GM23338 (cell line): ENCODE measurements at regions not wholly inside any gene's neighbourhood (a gene's known extent, or its start where the extent isn't known, plus 50 kb on each side); places are given as distances from the start of the nearest gene placed in this dataset.

ENCODE experiments used
- ATAC-seq: fragments of 200-7000 bp; cut with Tn5 transposase; 3 replicates; pipeline ENCODE4 v1.9.1; 2020
- DNase-seq: peaks from one replicate; pipeline ENCODE4 v3.0.0-alpha.2; 2015; ENCODE audit warnings: low spot score
- H2AFZ ChIP-seq: fragments of 200-600 bp; sonication (generic); 2 replicates; pipeline ENCODE4 v1.8.0; 2016; ENCODE audit warnings: antibody characterized with exemption, mild to moderate bottlenecking, moderate library complexity
- H3F3A ChIP-seq: fragments of 200-600 bp; sonication (generic); replicated peaks from 2 replicates; pipeline ENCODE4 v1.8.0; 2017; ENCODE audit warnings: antibody characterized with exemption, mixed run types, low read depth
- H3K27ac ChIP-seq: fragments of 200-600 bp; sonication (generic); 2 replicates; pipeline ENCODE4 v1.6.1; 2016; ENCODE audit warnings: low read depth
- H3K27me3 ChIP-seq: fragments of 200-600 bp; sonication (generic); 2 replicates; pipeline ENCODE4 v1.8.0; 2016; ENCODE audit warnings: mild to moderate bottlenecking, mixed run types, moderate library complexity; ENCODE audit not compliant: insufficient read depth
- H3K36me3 ChIP-seq: fragments of 200-600 bp; sonication (generic); 2 replicates; pipeline ENCODE4 v1.8.0; 2016; ENCODE audit warnings: mild to moderate bottlenecking; ENCODE audit not compliant: insufficient read depth
- H3K4me1 ChIP-seq: fragments of 200-600 bp; sonication (generic); 2 replicates; pipeline ENCODE4 v1.8.0; 2016; ENCODE audit warnings: mild to moderate bottlenecking, moderate library complexity; ENCODE audit not compliant: insufficient read depth
- H3K4me2 ChIP-seq: fragments of 200-600 bp; sonication (generic); 2 replicates; pipeline ENCODE4 v1.7.1; 2017; ENCODE audit warnings: mixed run types
- H3K4me3 ChIP-seq: fragments of 200-600 bp; sonication (generic); 2 replicates; pipeline ENCODE4 v1.6.1; 2016; ENCODE audit warnings: mixed run types
- H3K79me2 ChIP-seq: fragments of 200-600 bp; sonication (generic); replicated peaks from 2 replicates; pipeline ENCODE4 v1.8.0; 2017; ENCODE audit warnings: mild to moderate bottlenecking; ENCODE audit not compliant: insufficient read depth
- H3K9me2 ChIP-seq: fragments of 200-600 bp; sonication (generic); 2 replicates; pipeline ENCODE4 v1.8.0; 2017; ENCODE audit not compliant: insufficient read depth
- H4K20me1 ChIP-seq: fragments of 200-600 bp; sonication (generic); replicated peaks from 2 replicates; pipeline ENCODE4 v1.8.0; 2017; ENCODE audit warnings: mild to moderate bottlenecking; ENCODE audit not compliant: insufficient read depth
- H3K27ac Mint-ChIP-seq: 2 replicates; pipeline ENCODE4 v1.8.0; 2020; ENCODE audit warnings: inconsistent platforms, mild to moderate bottlenecking, moderate library complexity, mixed read lengths
- H3K27me3 Mint-ChIP-seq: 3 replicates; pipeline ENCODE4 v1.8.0; 2022; ENCODE audit warnings: low read depth, mild to moderate bottlenecking, moderate library complexity, mixed read lengths, inconsistent platforms; ENCODE audit not compliant: insufficient read depth, poor library complexity
- H3K36me3 Mint-ChIP-seq: 3 replicates; pipeline ENCODE4 v1.8.0; 2021; ENCODE audit warnings: low read depth, mild to moderate bottlenecking, inconsistent platforms, moderate library complexity, mixed read lengths
- H3K4me1 Mint-ChIP-seq: 3 replicates; pipeline ENCODE4 v1.8.0; 2020; ENCODE audit warnings: mild to moderate bottlenecking, inconsistent platforms, mixed read lengths
- H3K4me3 Mint-ChIP-seq: 3 replicates; pipeline ENCODE4 v1.8.0; 2021; ENCODE audit warnings: moderate library complexity, mild to moderate bottlenecking, inconsistent platforms, mixed read lengths
- H3K9me3 Mint-ChIP-seq: 3 replicates; pipeline ENCODE4 v1.8.0; 2020; ENCODE audit warnings: moderate library complexity, mild to moderate bottlenecking, inconsistent platforms, mixed read lengths
- ZNF331 ChIP-seq: fragments of 250-450 bp; sonication (Bioruptor Pico); IDR thresholded peaks from 2 replicates; pipeline ENCODE4 v1.5.0; 2020; ENCODE audit warnings: low read depth, mild to moderate bottlenecking, moderate library complexity
- TF ChIP-seq, protein P1 (sequence below): fragments of 250-450 bp; sonication (Bioruptor Pico); IDR thresholded peaks from 2 replicates; pipeline ENCODE4 v1.5.0; 2020; ENCODE audit warnings: mild to moderate bottlenecking, moderate library complexity
- TF ChIP-seq, protein P2 (sequence below), 2 experiments: fragments of 200-600 bp in 1 of 2; sonication (generic) in 1 of 2; conservative IDR thresholded peaks; 2 replicates each; pipeline versions ENCODE4 v1.5.1 to v1.6.1; 2016 to 2017; ENCODE audit warnings: antibody characterized with exemption in 2 of 2, low read depth in 2 of 2, mild to moderate bottlenecking in 2 of 2, moderate library complexity in 1 of 2

DNA sequence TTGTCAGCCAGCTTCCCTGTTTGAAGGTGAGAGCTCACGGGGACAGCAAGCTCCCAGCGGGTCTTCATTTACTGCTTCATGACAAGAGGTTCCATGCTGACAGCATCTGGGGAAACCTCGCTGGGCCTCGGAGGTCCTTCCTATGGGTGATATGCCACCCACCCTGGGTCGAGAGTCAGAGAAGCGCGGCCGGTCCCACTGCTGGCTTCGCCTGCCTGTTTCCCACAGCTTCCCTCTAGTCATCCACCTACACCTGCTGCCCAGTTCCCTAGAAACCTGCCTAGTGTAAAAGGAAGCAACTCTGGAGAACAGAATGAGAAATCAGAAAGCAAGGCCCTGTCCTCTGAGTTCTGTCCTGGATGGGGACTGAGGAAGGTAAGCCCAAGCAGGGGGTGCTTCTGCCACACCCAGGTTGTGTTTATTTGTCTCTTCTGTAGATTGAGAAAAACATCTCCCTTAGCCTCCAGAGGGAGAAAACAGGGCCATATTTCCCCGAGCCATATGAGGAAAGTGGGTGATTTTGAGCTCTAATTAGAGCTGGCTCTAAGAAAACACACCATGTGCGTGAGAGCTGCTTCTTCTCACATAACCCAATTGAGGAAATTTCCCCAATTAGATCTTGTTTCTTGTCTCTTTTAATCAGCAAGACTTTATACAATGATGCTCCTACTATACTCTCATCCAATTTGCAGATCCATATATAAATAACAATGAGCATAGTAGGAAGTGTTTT lies 504.3 kb downstream of the IRS2 start:
- peaks cover 3% of the 10 kb centered on the region for H3K27me3 Mint-ChIP-seq
- no peak overlapping the region for H3K4me3 ChIP-seq
- H3K4me1 Mint-ChIP-seq: no peaks in the 10 kb centered on the region
- peaks cover 3% of the 10 kb centered on the region; the same call in 1 of the 3 replicates for H3K9me3 Mint-ChIP-seq
- no peak overlapping the region for H3K4me3 Mint-ChIP-seq
- H3F3A ChIP-seq: no peaks in the 10 kb centered on the region
- H3K36me3 ChIP-seq: no peaks in the 10 kb centered on the region
- no peaks in the 10 kb centered on the region for H4K20me1 ChIP-seq
- H3K36me3 Mint-ChIP-seq: no peaks in the 10 kb centered on the region; the same call in 2 of the 3 replicates
- no peak overlapping the region for H3K4me2 ChIP-seq
- no peak overlapping the region for H3K27ac Mint-ChIP-seq
- peak overlapping the region; percentile 5; the same call in 1 of the 2 replicates for H2AFZ ChIP-seq
- no peaks in the 10 kb centered on the region for H3K4me1 ChIP-seq
- H3K79me2 ChIP-seq: no peaks in the 10 kb centered on the region
- no peaks in the 10 kb centered on the region for H3K27me3 ChIP-seq
- TF ChIP-seq, protein P1, sequence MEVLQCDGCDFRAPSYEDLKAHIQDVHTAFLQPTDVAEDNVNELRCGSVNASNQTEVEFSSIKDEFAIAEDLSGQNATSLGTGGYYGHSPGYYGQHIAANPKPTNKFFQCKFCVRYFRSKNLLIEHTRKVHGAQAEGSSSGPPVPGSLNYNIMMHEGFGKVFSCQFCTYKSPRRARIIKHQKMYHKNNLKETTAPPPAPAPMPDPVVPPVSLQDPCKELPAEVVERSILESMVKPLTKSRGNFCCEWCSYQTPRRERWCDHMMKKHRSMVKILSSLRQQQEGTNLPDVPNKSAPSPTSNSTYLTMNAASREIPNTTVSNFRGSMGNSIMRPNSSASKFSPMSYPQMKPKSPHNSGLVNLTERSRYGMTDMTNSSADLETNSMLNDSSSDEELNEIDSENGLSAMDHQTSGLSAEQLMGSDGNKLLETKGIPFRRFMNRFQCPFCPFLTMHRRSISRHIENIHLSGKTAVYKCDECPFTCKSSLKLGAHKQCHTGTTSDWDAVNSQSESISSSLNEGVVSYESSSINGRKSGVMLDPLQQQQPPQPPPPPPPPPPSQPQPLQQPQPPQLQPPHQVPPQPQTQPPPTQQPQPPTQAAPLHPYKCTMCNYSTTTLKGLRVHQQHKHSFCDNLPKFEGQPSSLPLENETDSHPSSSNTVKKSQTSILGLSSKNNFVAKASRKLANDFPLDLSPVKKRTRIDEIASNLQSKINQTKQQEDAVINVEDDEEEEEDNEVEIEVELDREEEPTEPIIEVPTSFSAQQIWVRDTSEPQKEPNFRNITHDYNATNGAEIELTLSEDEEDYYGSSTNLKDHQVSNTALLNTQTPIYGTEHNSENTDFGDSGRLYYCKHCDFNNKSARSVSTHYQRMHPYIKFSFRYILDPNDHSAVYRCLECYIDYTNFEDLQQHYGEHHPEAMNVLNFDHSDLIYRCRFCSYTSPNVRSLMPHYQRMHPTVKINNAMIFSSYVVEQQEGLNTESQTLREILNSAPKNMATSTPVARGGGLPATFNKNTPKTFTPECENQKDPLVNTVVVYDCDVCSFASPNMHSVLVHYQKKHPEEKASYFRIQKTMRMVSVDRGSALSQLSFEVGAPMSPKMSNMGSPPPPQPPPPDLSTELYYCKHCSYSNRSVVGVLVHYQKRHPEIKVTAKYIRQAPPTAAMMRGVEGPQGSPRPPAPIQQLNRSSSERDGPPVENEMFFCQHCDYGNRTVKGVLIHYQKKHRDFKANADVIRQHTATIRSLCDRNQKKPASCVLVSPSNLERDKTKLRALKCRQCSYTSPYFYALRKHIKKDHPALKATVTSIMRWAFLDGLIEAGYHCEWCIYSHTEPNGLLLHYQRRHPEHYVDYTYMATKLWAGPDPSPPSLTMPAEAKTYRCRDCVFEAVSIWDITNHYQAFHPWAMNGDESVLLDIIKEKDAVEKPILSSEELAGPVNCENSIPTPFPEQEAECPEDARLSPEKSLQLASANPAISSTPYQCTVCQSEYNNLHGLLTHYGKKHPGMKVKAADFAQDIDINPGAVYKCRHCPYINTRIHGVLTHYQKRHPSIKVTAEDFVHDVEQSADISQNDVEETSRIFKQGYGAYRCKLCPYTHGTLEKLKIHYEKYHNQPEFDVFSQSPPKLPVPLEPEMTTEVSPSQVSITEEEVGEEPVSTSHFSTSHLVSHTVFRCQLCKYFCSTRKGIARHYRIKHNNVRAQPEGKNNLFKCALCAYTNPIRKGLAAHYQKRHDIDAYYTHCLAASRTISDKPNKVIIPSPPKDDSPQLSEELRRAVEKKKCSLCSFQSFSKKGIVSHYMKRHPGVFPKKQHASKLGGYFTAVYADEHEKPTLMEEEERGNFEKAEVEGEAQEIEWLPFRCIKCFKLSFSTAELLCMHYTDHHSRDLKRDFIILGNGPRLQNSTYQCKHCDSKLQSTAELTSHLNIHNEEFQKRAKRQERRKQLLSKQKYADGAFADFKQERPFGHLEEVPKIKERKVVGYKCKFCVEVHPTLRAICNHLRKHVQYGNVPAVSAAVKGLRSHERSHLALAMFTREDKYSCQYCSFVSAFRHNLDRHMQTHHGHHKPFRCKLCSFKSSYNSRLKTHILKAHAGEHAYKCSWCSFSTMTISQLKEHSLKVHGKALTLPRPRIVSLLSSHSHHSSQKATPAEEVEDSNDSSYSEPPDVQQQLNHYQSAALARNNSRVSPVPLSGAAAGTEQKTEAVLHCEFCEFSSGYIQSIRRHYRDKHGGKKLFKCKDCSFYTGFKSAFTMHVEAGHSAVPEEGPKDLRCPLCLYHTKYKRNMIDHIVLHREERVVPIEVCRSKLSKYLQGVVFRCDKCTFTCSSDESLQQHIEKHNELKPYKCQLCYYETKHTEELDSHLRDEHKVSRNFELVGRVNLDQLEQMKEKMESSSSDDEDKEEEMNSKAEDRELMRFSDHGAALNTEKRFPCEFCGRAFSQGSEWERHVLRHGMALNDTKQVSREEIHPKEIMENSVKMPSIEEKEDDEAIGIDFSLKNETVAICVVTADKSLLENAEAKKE: no peak
- TF ChIP-seq, protein P2, sequence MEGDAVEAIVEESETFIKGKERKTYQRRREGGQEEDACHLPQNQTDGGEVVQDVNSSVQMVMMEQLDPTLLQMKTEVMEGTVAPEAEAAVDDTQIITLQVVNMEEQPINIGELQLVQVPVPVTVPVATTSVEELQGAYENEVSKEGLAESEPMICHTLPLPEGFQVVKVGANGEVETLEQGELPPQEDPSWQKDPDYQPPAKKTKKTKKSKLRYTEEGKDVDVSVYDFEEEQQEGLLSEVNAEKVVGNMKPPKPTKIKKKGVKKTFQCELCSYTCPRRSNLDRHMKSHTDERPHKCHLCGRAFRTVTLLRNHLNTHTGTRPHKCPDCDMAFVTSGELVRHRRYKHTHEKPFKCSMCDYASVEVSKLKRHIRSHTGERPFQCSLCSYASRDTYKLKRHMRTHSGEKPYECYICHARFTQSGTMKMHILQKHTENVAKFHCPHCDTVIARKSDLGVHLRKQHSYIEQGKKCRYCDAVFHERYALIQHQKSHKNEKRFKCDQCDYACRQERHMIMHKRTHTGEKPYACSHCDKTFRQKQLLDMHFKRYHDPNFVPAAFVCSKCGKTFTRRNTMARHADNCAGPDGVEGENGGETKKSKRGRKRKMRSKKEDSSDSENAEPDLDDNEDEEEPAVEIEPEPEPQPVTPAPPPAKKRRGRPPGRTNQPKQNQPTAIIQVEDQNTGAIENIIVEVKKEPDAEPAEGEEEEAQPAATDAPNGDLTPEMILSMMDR (conservative IDR thresholded peaks at IDR 0.05; ENCODE audit: low read depth in 2 of 2): no peak
- no peak for TF ChIP-seq ZNF331 (CRISPR knock-in tag)
- peaks cover 21% of the 10 kb centered on the region; the same call in 1 of the 2 replicates for H3K9me2 ChIP-seq
- ATAC-seq (no peak), DNase-seq (no peak)
- H3K27ac ChIP-seq: no peak overlapping the region
